Activated naive CD8-positive, alpha-beta T cell treated with anti-CD3 and anti-CD28 coated beads, Interleukin-2, amount 50 U/mL, for 24 hours (primary cell): ENCODE measurements at regions not wholly inside any gene's neighbourhood (a gene's known extent, or its start where the extent isn't known, plus 50 kb on each side); places are given as distances from the start of the nearest gene placed in this dataset.
"Not testable (repeated sequence)": the region's sequence is repeated elsewhere in the genome, so short reads cannot be mapped to it uniquely, and the experiment has no call there.

Experiments used
- ATAC-seq: fragments of 150-1000 bp; cut with Tn5 transposase; one replicate; pipeline ENCODE4 v1.10.0; 2021
- DNase-seq: peaks from one replicate; pipeline ENCODE4 v3.0.0; 2021
- H3K27ac Mint-ChIP-seq: one replicate; pipeline ENCODE4 v1.8.0; 2021; ENCODE audit warnings: mild to moderate bottlenecking, mixed read lengths
- H3K27me3 Mint-ChIP-seq: one replicate; pipeline ENCODE4 v1.8.0; 2021; ENCODE audit warnings: mixed read lengths
- H3K36me3 Mint-ChIP-seq: one replicate; pipeline ENCODE4 v1.8.0; 2021; ENCODE audit warnings: low read depth, mixed read lengths
- H3K4me1 Mint-ChIP-seq: one replicate; pipeline ENCODE4 v1.8.0; 2021; ENCODE audit warnings: mixed read lengths
- H3K4me3 Mint-ChIP-seq: one replicate; pipeline ENCODE4 v1.8.0; 2021; ENCODE audit warnings: mild to moderate bottlenecking, moderate library complexity, mixed read lengths
- H3K9me3 Mint-ChIP-seq: one replicate; pipeline ENCODE4 v1.8.0; 2021; ENCODE audit warnings: mixed read lengths

DNA sequence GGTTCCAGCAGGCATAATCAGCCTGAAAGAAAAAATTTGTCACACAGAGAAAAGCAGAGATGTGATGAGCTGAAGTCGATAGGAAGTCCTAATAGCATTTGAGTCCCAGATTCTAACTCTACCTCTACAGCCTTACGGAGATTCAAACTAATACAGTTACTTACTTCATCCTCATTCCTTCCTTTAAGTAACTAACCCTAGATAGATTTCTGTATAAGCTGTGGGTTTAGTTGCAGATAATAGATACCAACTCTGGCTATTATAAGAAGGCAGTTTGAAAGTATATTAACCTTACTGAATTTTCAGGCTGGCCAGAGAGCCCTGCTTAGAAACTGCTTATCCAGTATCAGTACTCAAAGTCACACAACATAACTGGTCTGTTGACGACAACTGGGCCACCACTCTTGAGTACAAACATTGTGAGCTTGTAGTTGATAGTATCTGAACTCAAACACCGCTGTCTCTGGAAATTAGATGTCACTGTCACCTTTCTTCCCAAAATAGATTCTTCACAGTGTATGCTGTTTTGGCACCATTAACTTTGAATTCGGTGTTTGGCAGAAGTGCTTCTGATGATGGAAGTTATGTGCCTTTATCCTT is 484.3 kb downstream of the DIPK2A start:
- no peaks in the 10 kb centered on the region for H3K4me1 Mint-ChIP-seq
- no peaks in the 10 kb centered on the region for H3K9me3 Mint-ChIP-seq
- no peak overlapping the region for H3K27ac Mint-ChIP-seq
- ATAC-seq (no peak), DNase-seq (no peak)
- H3K4me3 Mint-ChIP-seq = no peak overlapping the region
- H3K27me3 Mint-ChIP-seq = peaks cover 2% of the 10 kb centered on the region
- H3K36me3 Mint-ChIP-seq = no peaks in the 10 kb centered on the region

DNA sequence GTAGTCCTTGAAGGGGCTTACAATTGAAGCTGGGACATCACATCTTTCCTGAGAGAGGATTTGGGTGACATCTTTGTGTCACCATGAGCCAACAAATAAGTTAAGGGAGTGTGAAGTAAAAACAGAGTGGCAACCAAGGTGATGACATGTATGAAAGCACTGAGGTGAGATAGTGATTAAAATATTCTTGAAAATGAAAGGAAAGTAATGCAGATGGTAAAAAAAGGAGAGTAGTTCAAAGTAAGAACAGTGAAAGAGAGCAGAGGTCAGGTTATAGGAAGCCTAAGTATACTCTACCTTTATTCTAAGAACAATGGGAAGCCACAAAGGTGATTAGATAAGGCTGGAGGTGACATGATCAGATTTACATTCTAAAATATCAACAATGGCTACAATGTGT is 486.1 kb downstream of the DIPK2A start:
- Mint-ChIP-seq H3K4me1 (no peaks in the 10 kb centered on the region), H3K27me3 (peaks cover 2% of the 10 kb centered on the region), H3K36me3 (no peaks in the 10 kb centered on the region), H3K27ac (no peak overlapping the region), H3K9me3 (no peaks in the 10 kb centered on the region), H3K4me3 (no peak overlapping the region)
- ATAC-seq (no peak), DNase-seq (no peak)

DNA sequence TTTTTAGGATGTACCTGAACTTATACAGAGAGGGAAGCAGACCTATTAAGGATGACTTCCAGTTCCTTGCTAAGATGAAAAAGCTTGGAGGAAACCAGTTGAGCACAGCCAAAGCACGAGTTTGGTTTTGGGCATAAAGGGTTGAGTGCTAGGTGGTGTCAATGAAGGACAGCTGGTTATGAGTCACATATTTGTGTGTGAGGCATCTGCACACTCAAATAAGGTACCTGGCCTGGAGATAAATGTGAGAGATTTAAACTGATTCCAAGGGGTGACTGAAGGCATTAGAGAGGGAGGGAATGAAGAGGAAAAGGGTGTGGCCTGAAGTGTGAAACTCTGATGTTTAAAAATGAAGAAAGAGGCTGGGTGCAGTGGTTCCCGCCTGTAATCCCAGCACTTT is 486.7 kb downstream of the DIPK2A start:
- Mint-ChIP-seq H3K27me3 (peaks cover 2% of the 10 kb centered on the region), H3K4me1 (no peaks in the 10 kb centered on the region), H3K27ac (no peak overlapping the region), H3K36me3 (no peaks in the 10 kb centered on the region), H3K4me3 (no peak overlapping the region), H3K9me3 (no peaks in the 10 kb centered on the region)
- DNase-seq (no peak), ATAC-seq (no peak)

DNA sequence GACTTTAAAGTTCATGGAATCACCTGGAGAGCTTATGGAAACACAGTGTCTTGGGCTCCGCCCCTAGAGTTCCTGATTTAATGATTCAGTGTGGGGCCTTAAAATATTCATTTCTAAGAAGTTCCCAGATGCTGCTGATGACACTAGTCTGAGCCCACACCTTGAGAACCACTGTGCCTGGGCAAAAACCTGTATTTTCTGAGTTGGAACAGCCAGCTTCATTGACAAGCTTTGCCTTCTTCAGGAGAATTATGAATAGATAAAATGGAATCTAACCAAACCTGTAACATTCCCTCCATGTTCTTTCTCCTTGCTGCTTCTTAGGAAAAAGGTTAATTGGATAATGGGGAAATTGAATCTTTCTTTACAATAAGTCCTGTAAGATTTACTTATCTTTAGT is 490.7 kb downstream of the DIPK2A start:
- Mint-ChIP-seq H3K4me3 (no peak overlapping the region), H3K9me3 (no peaks in the 10 kb centered on the region), H3K36me3 (no peaks in the 10 kb centered on the region), H3K27ac (no peak overlapping the region), H3K4me1 (no peaks in the 10 kb centered on the region), H3K27me3 (peaks cover 2% of the 10 kb centered on the region)
- ATAC-seq = no peak
- no peak for DNase-seq

DNA sequence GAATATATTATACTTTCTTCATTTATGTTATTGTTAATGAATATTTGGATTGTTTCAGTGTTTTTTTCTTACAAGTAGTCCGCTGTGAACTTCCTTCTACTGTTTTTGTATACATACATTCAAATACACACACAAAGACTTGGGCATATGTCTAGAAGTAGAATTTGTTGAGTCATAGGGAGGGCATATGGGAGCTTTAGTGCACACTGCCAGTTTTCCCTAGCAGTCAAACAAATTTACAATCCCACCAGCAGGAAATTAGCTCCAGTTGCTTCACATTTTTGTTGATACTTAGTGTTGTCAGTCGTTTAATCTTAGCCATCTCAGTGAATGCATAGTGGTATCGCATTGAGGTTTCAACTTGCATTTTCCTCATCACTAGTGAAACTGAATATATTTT is 492.3 kb downstream of the DIPK2A start:
- DNase-seq (no peak), ATAC-seq (no peak)
- no peaks in the 10 kb centered on the region for H3K4me1 Mint-ChIP-seq
- H3K36me3 Mint-ChIP-seq = no peaks in the 10 kb centered on the region
- H3K27ac Mint-ChIP-seq = no peak overlapping the region
- H3K4me3 Mint-ChIP-seq = no peak overlapping the region
- no peaks in the 10 kb centered on the region for H3K27me3 Mint-ChIP-seq
- no peaks in the 10 kb centered on the region for H3K9me3 Mint-ChIP-seq

DNA sequence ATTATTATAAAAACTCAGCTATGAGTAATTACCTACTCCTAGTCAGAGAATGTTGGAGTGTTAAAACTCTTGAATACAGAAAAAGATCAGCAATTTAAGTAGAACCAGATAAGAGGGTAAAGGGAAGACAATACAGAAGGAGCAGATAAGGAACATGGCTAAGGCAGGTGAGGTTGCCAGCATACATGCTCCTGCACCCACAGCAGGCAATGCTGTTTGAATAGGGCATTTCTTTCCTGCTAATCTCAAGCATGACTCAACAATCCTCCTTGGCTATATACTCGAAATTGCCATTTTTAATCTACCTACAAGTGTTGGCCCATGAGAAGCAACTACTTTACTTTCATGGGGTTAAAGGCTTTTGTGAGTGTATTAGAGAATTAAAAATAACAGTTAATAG is 494.5 kb downstream of the DIPK2A start:
- Mint-ChIP-seq H3K4me3 (no peak overlapping the region), H3K4me1 (no peaks in the 10 kb centered on the region), H3K36me3 (no peaks in the 10 kb centered on the region), H3K9me3 (no peaks in the 10 kb centered on the region), H3K27me3 (no peaks in the 10 kb centered on the region), H3K27ac (no peak overlapping the region)
- DNase-seq (no peak), ATAC-seq (no peak)

DNA sequence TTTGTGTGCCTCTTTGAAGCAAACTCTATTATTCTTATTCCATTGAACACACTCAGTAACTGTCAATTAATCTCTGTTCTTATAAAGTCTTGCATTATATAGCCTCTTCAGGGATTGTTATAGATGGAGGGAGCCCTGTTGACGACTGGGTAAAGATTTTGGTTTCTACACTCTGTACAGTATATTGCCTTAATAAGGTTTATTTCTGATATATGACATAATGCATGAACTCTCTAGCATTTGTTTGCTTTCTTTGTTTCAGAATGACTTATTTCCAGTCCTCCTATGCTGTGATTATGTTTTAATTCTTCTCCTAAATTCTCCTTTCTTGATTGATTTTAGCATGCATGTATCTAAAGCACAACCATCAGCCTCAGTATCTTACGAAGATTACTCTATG is 494.9 kb downstream of the DIPK2A start:
- ATAC-seq (no peak), DNase-seq (no peak)
- no peaks in the 10 kb centered on the region for H3K36me3 Mint-ChIP-seq
- H3K27me3 Mint-ChIP-seq = no peaks in the 10 kb centered on the region
- no peaks in the 10 kb centered on the region for H3K4me1 Mint-ChIP-seq
- no peak overlapping the region for H3K27ac Mint-ChIP-seq
- no peaks in the 10 kb centered on the region for H3K9me3 Mint-ChIP-seq
- H3K4me3 Mint-ChIP-seq = no peak overlapping the region

DNA sequence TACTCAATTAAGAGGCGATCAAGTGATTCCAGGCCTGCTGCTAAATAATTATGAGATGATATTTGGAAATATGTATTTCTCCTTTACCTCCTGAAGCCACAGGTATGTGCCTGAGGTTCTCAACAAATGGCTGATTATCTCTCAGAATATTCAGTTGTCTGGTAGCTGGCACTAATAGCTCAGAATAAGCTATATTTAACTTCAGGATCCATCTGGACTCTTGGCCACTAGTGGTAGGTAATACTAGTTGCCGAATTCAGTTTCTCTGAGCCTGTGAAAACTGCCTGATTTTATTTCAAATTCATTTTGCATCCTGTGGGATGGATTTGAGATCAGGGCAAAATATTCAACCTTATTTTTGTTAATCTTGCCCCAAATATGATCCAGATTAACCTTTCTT is 499.0 kb downstream of the DIPK2A start:
- Mint-ChIP-seq H3K4me3 (no peak overlapping the region), H3K36me3 (no peaks in the 10 kb centered on the region), H3K9me3 (no peaks in the 10 kb centered on the region), H3K27me3 (no peaks in the 10 kb centered on the region), H3K4me1 (no peaks in the 10 kb centered on the region), H3K27ac (no peak overlapping the region)
- no peak for DNase-seq
- ATAC-seq = no peak

DNA sequence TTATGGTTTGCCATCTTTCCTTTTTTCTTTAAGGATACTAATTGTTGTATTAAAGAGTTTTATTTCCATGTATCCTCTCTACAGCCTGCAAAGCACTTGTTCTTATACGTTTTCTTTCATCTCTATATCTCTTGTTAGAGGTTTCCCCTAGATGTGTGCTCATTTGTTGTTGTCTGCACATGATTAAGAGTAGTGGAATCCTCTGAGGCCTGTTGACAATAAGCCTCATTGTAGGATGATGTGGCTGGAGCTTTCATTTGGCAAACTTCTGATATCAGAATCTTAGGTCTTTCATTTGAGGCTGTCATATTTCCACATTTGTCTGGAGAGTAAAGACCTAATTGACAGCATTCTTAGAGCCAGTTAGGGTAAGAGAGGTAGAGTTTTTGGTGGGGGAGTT is 506.0 kb downstream of the DIPK2A start:
- H3K27me3 Mint-ChIP-seq = no peaks in the 10 kb centered on the region
- H3K36me3 Mint-ChIP-seq = no peaks in the 10 kb centered on the region
- DNase-seq = no peak
- no peak for ATAC-seq
- no peaks in the 10 kb centered on the region for H3K9me3 Mint-ChIP-seq
- H3K4me3 Mint-ChIP-seq = no peak overlapping the region
- no peak overlapping the region for H3K27ac Mint-ChIP-seq
- no peaks in the 10 kb centered on the region for H3K4me1 Mint-ChIP-seq

DNA sequence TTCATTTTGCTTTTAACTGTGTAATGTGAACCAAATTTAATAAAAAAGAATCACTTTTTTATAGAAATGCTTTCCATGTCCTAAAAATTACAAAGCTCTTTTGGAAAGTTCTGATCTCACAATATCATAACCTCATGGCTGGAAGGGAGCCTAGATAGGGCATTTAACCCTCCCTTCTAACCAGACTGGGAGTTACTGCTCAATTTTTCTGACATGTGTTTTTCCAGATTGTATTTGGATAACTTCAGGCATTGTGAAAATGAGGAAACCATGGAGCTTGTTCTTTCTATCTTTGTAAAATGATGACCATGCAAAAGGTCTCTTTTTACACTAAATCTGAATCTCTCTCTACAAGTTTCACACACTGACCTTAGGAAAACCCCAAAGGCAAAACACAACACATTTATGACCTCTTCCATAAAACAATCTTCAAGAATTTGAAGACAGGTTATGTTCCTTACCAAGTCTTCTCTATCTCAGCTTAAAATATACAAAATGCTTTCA is 508.8 kb downstream of the DIPK2A start:
- H3K36me3 Mint-ChIP-seq = no peaks in the 10 kb centered on the region
- no peak overlapping the region for H3K4me3 Mint-ChIP-seq

DNA sequence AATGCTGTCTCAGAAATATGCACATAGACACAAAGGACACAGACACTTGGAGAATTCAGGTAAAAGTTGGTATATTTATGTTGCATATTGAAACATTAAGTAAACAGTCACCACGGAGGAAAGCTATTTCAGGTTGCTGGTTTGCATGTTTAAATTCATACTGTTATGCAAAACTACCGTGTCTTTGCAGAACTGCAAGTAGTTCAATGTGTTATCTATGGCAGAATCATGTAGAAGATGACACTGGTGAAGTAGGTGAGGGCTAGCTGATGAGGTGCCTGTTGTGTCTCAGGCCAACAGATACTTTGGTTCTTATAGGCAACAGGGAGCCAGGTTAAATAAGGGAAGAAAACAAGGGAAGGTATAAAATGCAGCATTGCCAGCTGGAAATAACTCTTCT is 511.3 kb downstream of the DIPK2A start:
- Mint-ChIP-seq H3K4me3 (no peak overlapping the region), H3K36me3 (no peaks in the 10 kb centered on the region), H3K9me3 (no peaks in the 10 kb centered on the region), H3K27ac (no peak overlapping the region), H3K4me1 (no peaks in the 10 kb centered on the region), H3K27me3 (no peaks in the 10 kb centered on the region)
- ATAC-seq = no peak
- DNase-seq = no peak

More for the DNA sequence above, 508.8 kb downstream of the DIPK2A start:
- no peaks in the 10 kb centered on the region for H3K4me1 Mint-ChIP-seq
- no peak for ATAC-seq
- no peak overlapping the region for H3K27ac Mint-ChIP-seq
- no peaks in the 10 kb centered on the region for H3K27me3 Mint-ChIP-seq
- H3K9me3 Mint-ChIP-seq = no peaks in the 10 kb centered on the region
- no peak for DNase-seq

DNA sequence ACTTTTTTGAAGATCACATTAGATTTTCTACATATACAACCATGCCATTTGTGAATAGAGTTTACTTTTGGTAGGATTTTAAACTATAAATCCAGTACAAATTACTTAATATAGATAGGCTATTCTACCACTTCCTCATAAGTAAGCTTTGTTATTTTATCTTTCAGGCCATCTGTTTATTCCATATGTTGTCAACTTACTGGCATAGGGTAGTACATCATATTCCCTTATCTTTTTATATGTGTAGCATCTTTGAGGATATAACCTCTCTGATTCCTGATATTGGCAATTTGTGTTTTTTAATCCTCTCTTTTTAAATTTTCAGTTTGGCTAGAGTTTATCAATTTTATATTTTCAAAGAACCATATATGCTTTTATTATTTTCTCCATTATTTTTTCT is 515.4 kb downstream of the DIPK2A start:
- Mint-ChIP-seq H3K36me3 (no peaks in the 10 kb centered on the region), H3K4me1 (no peaks in the 10 kb centered on the region), H3K4me3 (no peak overlapping the region), H3K27ac (no peak overlapping the region), H3K27me3 (no peaks in the 10 kb centered on the region), H3K9me3 (no peaks in the 10 kb centered on the region)
- DNase-seq (no peak), ATAC-seq (no peak)

DNA sequence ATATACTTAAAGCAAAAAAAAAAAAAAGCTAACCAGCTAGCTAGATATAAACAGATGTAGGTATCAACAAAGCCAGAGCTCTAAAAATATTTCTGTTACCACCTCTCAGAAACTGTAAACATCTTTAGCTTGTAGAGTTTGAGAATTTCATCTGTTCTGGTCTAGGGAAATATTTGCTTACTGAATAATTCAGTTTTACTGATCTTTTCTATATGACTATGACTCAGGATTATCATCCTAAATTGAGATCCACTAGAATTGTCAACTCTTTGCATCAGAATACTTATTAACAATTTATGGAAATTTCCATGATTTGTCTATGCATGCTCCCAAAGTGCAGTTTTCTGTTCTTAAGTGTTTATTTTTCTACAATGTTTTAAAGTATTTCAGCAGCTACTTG is 517.3 kb downstream of the DIPK2A start:
- DNase-seq (no peak), ATAC-seq (no peak)
- Mint-ChIP-seq H3K4me1 (no peaks in the 10 kb centered on the region), H3K27ac (no peak overlapping the region), H3K36me3 (no peaks in the 10 kb centered on the region), H3K4me3 (no peak overlapping the region), H3K9me3 (no peaks in the 10 kb centered on the region), H3K27me3 (no peaks in the 10 kb centered on the region)

DNA sequence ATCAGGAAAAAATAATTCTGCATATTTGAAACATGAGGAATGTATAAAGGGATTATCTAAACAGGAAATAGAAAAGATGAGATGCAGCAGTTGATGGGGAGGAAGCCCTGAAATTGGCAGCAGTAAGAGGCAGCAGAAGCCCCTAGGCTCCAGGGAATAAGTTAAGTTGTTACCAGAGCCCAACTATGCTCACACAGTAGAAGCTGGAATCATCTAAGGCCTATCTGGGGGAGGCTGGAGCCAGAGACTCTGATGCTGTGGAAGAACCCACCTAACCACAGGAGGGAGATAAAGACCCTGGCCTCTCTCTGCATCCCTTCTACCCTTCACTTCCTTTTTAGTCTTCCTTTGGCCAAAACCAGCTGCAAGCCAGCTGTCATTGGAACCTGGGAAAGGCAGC is 519.7 kb downstream of the DIPK2A start:
- Mint-ChIP-seq H3K27ac (no peak overlapping the region), H3K4me3 (no peak overlapping the region), H3K4me1 (no peaks in the 10 kb centered on the region), H3K9me3 (no peaks in the 10 kb centered on the region), H3K36me3 (no peaks in the 10 kb centered on the region), H3K27me3 (no peaks in the 10 kb centered on the region)
- DNase-seq (no peak), ATAC-seq (no peak)

DNA sequence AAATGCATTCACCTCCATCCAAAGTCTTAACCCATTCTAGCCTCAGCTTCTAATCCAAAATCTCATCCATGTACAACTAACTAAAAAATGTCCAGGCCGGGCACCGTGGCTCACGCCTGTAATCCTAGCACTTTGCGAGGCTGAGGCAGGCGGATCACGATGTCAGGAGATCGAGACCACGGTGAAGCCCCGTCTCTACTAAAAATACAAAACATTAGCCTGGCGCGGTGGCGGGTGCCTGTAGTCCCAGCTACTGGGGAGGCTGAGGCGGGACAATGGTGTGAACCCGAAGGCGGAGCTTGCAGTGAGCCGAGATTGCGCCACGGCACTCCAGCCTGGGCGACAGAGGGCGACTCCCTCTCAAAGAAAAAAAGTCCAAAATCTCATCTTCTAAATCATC is 523.0 kb downstream of the DIPK2A start:
- H3K36me3 Mint-ChIP-seq, DNase-seq, H3K9me3 Mint-ChIP-seq, H3K27ac Mint-ChIP-seq, H3K4me1 Mint-ChIP-seq, H3K4me3 Mint-ChIP-seq, H3K27me3 Mint-ChIP-seq, ATAC-seq: not testable (repeated sequence)

DNA sequence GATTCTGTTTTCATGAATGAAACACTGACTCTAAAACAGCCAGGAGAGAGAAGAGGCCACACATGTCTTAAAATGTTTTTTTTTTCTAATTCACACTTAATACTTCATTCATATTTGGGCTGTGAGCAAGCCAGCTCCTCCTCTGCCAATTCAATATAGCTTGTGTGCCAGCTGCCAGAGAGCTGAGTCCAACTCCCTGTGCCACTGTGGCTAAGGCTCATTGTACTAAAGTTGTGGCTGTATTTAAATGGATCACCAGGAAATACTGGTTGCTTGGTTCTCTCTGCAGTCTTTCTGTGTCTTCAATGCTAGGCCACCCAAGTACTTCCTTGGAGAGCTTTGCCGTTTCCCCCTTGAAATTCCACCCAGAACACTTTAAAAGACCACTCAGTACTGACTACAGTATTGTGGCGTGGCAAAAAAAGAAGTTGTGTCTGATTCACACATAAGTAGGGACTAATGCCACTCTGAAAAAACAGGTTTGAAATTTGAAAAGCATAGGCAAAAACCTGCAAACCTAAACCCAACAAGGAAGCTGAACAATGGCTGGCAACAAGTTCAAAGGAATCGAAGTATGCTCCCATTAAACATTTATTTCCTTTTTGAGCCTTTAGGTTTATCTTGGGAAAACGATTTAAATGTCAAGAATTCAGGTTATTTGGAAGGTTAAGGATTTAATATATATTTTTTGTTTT is 524.7 kb downstream of the DIPK2A start:
- no peak for DNase-seq
- H3K9me3 Mint-ChIP-seq = no peaks in the 10 kb centered on the region
- no peak overlapping the region for H3K27ac Mint-ChIP-seq
- no peaks in the 10 kb centered on the region for H3K27me3 Mint-ChIP-seq
- H3K4me1 Mint-ChIP-seq = no peaks in the 10 kb centered on the region
- H3K4me3 Mint-ChIP-seq = no peak overlapping the region
- no peaks in the 10 kb centered on the region for H3K36me3 Mint-ChIP-seq
- no peak for ATAC-seq
